Fibroblast of the aortic adventitia (primary cell): ENCODE measurements at regions not wholly inside any gene's neighbourhood (a gene's known extent, or its start where the extent isn't known, plus 50 kb on each side); places are given as distances from the start of the nearest gene placed in this dataset.

Experiments
- DNase-seq: peaks from one replicate; pipeline ENCODE4 v3.0.0-alpha.2; 2010; ENCODE audit warnings: low read depth
- H3K4me3 ChIP-seq: 2 replicates; pipeline ENCODE4 v1.5.1; 2011; ENCODE audit warnings: low read depth, mild to moderate bottlenecking, control low read depth, low read length, moderate library complexity
- CTCF ChIP-seq: IDR thresholded peaks from 2 replicates; pipeline ENCODE4 v1.5.1; 2011; ENCODE audit warnings: mild to moderate bottlenecking, low read length, control low read depth, inconsistent platforms; ENCODE audit not compliant: insufficient read depth

GRCh38 chr17:72294487-72294893 lies 173.7 kb downstream of the SOX9 start:
- TF ChIP-seq CTCF = no peak
- no peak for DNase-seq
- H3K4me3 ChIP-seq = no peak overlapping the region

DNA sequence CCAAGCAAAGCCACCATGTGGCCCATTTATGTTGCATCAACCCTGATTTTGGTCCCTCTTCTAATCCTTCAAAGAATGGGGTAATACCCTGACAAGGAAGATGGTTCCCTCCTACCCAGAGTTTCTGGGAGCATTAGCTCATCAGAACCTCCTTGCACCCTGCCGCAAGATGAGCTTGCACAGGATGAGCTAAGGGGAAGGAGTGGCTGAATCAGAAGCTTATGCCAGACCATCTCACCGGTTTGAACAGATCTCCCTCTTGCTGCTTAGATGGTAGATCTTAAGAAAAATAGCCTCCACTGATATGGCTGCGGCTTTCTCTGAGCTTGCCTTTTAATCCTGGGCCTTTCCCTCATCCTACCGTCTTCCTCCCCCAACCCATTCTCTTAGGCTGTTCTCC lies 175.1 kb downstream of the SOX9 start:
- DNase-seq = no peak
- TF ChIP-seq CTCF = no peak
- no peak overlapping the region for H3K4me3 ChIP-seq

DNA sequence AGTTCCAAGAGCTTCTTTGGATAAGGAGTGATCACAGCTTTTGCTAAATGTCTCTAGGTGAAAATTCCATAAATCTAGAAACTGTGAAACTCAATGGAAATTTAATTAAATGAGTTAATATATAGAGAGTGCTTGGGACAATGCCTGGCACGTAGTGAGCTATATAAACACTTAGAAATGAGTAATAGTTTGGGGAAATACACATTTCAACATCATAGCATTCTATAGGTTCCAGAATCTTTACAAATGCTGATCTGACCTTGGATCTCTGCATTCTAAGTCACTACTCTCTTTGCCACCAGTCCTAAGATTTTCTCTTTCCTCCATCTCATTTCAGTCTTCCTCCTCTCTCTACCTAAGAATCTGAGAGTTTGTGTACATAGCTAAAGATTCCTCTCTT lies 175.6 kb downstream of the SOX9 start:
- H3K4me3 ChIP-seq = no peak overlapping the region
- TF ChIP-seq CTCF = no peak
- no peak for DNase-seq

- no peak for TF ChIP-seq CTCF
- DNase-seq = peak; percentile 14
- no peak overlapping the region for H3K4me3 ChIP-seq
These were observed 176.7 kb downstream of the SOX9 start for GRCh38 chr17:72297326-72298115.

- no peak for TF ChIP-seq CTCF
- H3K4me3 ChIP-seq = no peak overlapping the region
- no peak for DNase-seq
These were observed 178.3 kb downstream of the SOX9 start for GRCh38 chr17:72299100-72299499.

DNA sequence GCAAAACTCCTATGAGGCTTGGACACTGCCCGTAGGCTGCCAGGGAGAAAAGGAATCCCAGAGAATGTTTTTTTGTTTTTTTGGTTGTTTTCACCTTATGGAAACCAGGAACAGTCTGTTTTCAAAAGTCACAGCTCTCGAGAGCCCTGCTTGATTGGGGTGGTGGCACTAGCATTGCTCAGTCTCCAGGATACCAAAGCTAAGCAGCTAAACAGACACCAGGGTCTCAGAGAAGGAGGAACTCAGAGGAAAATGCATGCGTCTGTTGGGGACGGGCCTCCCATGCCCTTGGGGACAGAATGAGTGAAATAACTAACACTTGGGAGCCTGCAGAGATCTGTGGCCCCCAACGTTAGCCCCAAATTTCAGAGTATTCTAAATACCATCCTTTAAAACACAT lies 178.8 kb downstream of the SOX9 start:
- H3K4me3 ChIP-seq = no peak overlapping the region
- DNase-seq = no peak
- TF ChIP-seq CTCF = no peak

DNA sequence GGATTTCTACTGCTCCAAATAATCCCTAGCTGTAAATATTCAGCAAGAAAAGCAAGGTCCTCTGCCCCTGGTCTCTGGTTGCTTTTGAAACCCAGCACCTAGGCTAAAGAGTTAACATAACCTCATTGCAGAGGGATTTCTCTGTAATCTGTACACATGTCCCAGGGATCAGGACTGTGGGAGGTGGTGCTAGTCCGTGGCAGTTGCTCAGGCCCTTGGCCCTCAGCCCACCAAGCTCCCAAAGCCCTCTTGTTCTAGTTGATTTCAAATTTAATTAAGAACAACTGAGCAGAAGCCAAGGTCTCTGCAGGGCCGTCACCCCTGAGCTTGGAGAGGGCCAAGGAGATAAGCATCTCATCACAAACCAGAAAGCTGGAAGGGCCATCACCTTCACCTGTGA lies 181.1 kb downstream of the SOX9 start:
- TF ChIP-seq CTCF = no peak
- no peak for DNase-seq
- H3K4me3 ChIP-seq = no peak overlapping the region
